Stimulated activated CD4-positive, alpha-beta T cell treated with anti-CD3 and anti-CD28 coated beads, TNF-alpha, amount 100 ng/mL, for 24 hours (primary cell): ENCODE measurements at regions not wholly inside any gene's neighbourhood (a gene's known extent, or its start where the extent isn't known, plus 50 kb on each side); places are given as distances from the start of the nearest gene placed in this dataset.
"Not testable (repeated sequence)": the region's sequence is repeated elsewhere in the genome, so short reads cannot be mapped to it uniquely, and the experiment has no call there.

Experiments
- DNase-seq, 3 experiments: peaks; one replicate each; pipeline ENCODE4 v3.0.0-alpha.2; 2020; ENCODE audit warnings: low read depth in 3 of 3

GRCh38 chr15:69554279-69554961, 101.8 kb downstream of the RPLP1 start:
- DNase-seq, result no peak

- no peak for DNase-seq
These were observed 102.5 kb downstream of the RPLP1 start for GRCh38 chr15:69555080-69555479.

- no peak for DNase-seq
These were observed 103.7 kb downstream of the RPLP1 start for GRCh38 chr15:69556344-69556743.

- no peak for DNase-seq
These were observed 104.5 kb downstream of the RPLP1 start for GRCh38 chr15:69557020-69557706.

GRCh38 chr15:69557707-69558409, 105.2 kb downstream of the RPLP1 start:
- no peak for DNase-seq

- DNase-seq, result no peak
These were observed 107.0 kb downstream of the RPLP1 start for GRCh38 chr15:69559440-69560190.

GRCh38 chr15:69561071-69561784, 108.6 kb downstream of the RPLP1 start:
- no peak for DNase-seq

GRCh38 chr15:69562116-69562515, 109.5 kb downstream of the RPLP1 start:
- DNase-seq, result no peak

GRCh38 chr15:69562564-69562963, 109.9 kb downstream of the RPLP1 start:
- no peak for DNase-seq

GRCh38 chr15:69565066-69565655, 112.5 kb downstream of the RPLP1 start:
- no peak for DNase-seq

- DNase-seq, result not testable (repeated sequence)
These were observed 114.7 kb downstream of the RPLP1 start for GRCh38 chr15:69567238-69567760.

GRCh38 chr15:69568173-69569009, 115.8 kb downstream of the RPLP1 start:
- no peak for DNase-seq

- DNase-seq, result no peak
These were observed 117.8 kb downstream of the RPLP1 start for GRCh38 chr15:69570454-69570853.

GRCh38 chr15:69570997-69571396, 118.4 kb downstream of the RPLP1 start:
- DNase-seq, result no peak

GRCh38 chr15:69573278-69573677, 120.7 kb downstream of the RPLP1 start:
- DNase-seq, result not testable (repeated sequence)

- peak; percentile 7 to 63 (median 8) for DNase-seq
These were observed 121.3 kb downstream of the RPLP1 start for GRCh38 chr15:69573815-69574475.

- no peak for DNase-seq
These were observed 121.9 kb downstream of the RPLP1 start for GRCh38 chr15:69574506-69574905.

- no peak for DNase-seq
These were observed 122.8 kb downstream of the RPLP1 start for GRCh38 chr15:69575387-69575786.

GRCh38 chr15:69576035-69576526, 123.5 kb downstream of the RPLP1 start:
- DNase-seq, result peak; percentile 42 to 66 (median 48)
